Tibial nerve (tissue), 4 donors: ENCODE measurements at regions not wholly inside any gene's neighbourhood (a gene's known extent, or its start where the extent isn't known, plus 50 kb on each side); places are given as distances from the start of the nearest gene placed in this dataset.

Source experiments
- CTCF ChIP-seq, 5 experiments: fragments of 200-600 bp in 3 of 5; fragments of 450-650 bp in 2 of 5; sonication (generic) in 3 of 5; IDR thresholded peaks; one replicate each; pipeline ENCODE4 v1.5.1; 2016 to 2019; ENCODE audit warnings: antibody characterized with exemption in 5 of 5, mild to moderate bottlenecking in 3 of 5, moderate library complexity in 2 of 5
- EP300 ChIP-seq, 2 donors: sonication (generic); formaldehyde crosslinking; IDR thresholded peaks; one replicate each; pipeline ENCODE4 v1.6.1; 2017; ENCODE audit warnings: antibody characterized with exemption in 2 of 2, mild to moderate bottlenecking in 1 of 2

GRCh38 chr1:37150986-37151385 is 116.7 kb upstream of the GRIK3 start:
- TF ChIP-seq EP300 (IDR thresholded peaks at IDR 0.05): no peak
- no peak for TF ChIP-seq CTCF (IDR thresholded peaks at IDR 0.05)
